Upper lobe of left lung (tissue), 6 donors: ENCODE measurements at regions not wholly inside any gene's neighbourhood (a gene's known extent, or its start where the extent isn't known, plus 50 kb on each side); places are given as distances from the start of the nearest gene placed in this dataset.

Experiments used
- ATAC-seq, 2 donors: fragments of 200-7000 bp; cut with Tn5 transposase; one replicate each; pipeline ENCODE4 v1.9.1; 2022; ENCODE audit warnings: mild to moderate bottlenecking in 2 of 2, moderate library complexity in 2 of 2; ENCODE audit not compliant: low FRiP score in 2 of 2
- DNase-seq, 2 donors: peaks; one replicate each; pipeline ENCODE4 v3.0.0-alpha.2; 2019 to 2020
- H3K27ac ChIP-seq, 4 donors: fragments of 200-600 bp; sonication (generic); one replicate each; pipeline ENCODE4 v1.5.1; 2016 to 2019
- H3K27me3 ChIP-seq, 4 donors: fragments of 200-600 bp; sonication (generic); one replicate each; pipeline ENCODE4 v1.5.1; 2017 to 2019
- H3K36me3 ChIP-seq, 4 donors: fragments of 200-600 bp; sonication (generic); one replicate each; pipeline ENCODE4 v1.5.1; 2016 to 2019
- H3K4me1 ChIP-seq, 4 donors: fragments of 200-600 bp; sonication (generic); one replicate each; pipeline ENCODE4 v1.5.1; 2018 to 2019
- H3K4me3 ChIP-seq, 4 donors: fragments of 200-600 bp; sonication (generic); one replicate each; pipeline ENCODE4 v1.5.1; 2017 to 2019; ENCODE audit warnings: mild to moderate bottlenecking in 2 of 4, moderate library complexity in 1 of 4
- H3K9me3 ChIP-seq, 4 donors: fragments of 200-600 bp; sonication (generic); one replicate each; pipeline ENCODE4 v1.5.1; 2018 to 2019
- EP300 ChIP-seq, 4 donors: sonication (generic); formaldehyde crosslinking; IDR thresholded peaks; one replicate each; pipeline ENCODE4 v1.5.1; 2017; ENCODE audit warnings: antibody characterized with exemption in 4 of 4, control low read depth in 2 of 4
- POLR2A ChIP-seq, 4 donors: fragments of 450-650 bp; IDR thresholded peaks; one replicate each; pipeline ENCODE4 v1.5.1; 2016 to 2017; ENCODE audit warnings: antibody characterized with exemption in 4 of 4, mild to moderate bottlenecking in 2 of 4
- POLR2AphosphoS5 ChIP-seq, 2 donors: sonication (generic); formaldehyde crosslinking; IDR thresholded peaks; one replicate each; pipeline ENCODE4 v1.5.1; 2017; ENCODE audit warnings: antibody characterized with exemption in 2 of 2
- WGBS, 2 donors: methylation state at CpG; one replicate each; pipeline ENCODE4 v1.1.5; 2017 to 2018; 5-methylcytosine and 5-hydroxymethylcytosine counted together
- TF ChIP-seq, protein P1 (sequence below), 6 experiments: fragments of 450-650 bp in 4 of 6; fragments of 200-600 bp in 2 of 6; sonication (generic) in 2 of 6; IDR thresholded peaks; one replicate each; pipeline ENCODE4 v1.5.1; 2016 to 2019; ENCODE audit warnings: antibody characterized with exemption in 6 of 6
- donor health status: DM: no; HTN: no; CAD: no; lungs with moderate emphysema.
- donor health status: DM: no; HTN: yes; CAD: no; lungs with severe emphysema.

DNA sequence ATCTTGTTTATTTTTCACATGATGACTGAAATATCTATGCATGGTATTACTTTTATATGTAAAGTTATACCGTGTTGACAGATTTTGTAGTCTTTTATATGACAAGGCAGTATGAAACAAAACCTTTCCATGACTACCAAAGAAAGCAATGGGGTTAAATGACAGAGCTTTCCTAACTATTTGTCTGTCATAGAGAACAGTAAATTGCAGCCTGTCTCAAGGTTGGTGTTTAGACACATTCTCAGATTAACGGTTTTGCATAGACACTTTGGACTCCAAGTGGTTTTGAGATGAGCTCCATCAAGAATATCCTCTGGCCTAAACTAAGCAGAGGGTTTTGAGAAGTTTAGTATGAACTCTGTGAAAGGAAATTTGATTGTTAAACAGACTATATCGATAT lies 180.7 kb upstream of the TENM3 start:
- H3K27ac ChIP-seq = no peak overlapping the region
- no peaks in the 10 kb centered on the region for H3K36me3 ChIP-seq
- 61 to 79% methylated on average over 3 of the region's 3 CpGs for WGBS, 2 donors
- no peaks in the 10 kb centered on the region for H3K27me3 ChIP-seq
- no peaks in the 10 kb centered on the region for H3K4me1 ChIP-seq
- H3K9me3 ChIP-seq = no peaks in the 10 kb centered on the region
- DNase-seq (no peak), ATAC-seq (no peak)
- H3K4me3 ChIP-seq = no peak overlapping the region
- TF ChIP-seq POLR2AphosphoS5 (IDR thresholded peaks at IDR 0.05) (no peak), EP300 (IDR thresholded peaks at IDR 0.05) (no peak), POLR2A (IDR thresholded peaks at IDR 0.05) (no peak)
- TF ChIP-seq, protein P1, sequence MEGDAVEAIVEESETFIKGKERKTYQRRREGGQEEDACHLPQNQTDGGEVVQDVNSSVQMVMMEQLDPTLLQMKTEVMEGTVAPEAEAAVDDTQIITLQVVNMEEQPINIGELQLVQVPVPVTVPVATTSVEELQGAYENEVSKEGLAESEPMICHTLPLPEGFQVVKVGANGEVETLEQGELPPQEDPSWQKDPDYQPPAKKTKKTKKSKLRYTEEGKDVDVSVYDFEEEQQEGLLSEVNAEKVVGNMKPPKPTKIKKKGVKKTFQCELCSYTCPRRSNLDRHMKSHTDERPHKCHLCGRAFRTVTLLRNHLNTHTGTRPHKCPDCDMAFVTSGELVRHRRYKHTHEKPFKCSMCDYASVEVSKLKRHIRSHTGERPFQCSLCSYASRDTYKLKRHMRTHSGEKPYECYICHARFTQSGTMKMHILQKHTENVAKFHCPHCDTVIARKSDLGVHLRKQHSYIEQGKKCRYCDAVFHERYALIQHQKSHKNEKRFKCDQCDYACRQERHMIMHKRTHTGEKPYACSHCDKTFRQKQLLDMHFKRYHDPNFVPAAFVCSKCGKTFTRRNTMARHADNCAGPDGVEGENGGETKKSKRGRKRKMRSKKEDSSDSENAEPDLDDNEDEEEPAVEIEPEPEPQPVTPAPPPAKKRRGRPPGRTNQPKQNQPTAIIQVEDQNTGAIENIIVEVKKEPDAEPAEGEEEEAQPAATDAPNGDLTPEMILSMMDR (IDR thresholded peaks at IDR 0.05) = no peak

DNA sequence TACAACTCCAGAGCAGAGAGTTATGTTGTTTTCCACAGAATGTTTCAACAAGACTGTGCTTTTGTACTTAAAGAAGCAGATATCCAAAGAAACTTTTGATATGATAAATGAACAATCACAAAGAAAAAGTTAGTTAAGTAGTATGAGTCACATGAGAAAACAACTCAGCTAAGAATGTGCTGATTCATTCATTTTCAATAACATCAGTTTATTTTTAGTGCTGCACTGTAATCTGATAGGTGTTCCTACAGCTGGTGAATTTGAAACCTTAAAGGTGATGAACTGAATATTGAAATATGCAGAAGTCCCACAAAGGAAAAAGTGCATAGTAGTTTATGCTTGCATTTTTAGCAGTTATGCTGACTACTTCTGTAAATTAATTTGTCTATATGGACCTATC lies 180.3 kb upstream of the TENM3 start:
- no peak overlapping the region for H3K4me3 ChIP-seq
- TF ChIP-seq POLR2A (IDR thresholded peaks at IDR 0.05) (no peak), POLR2AphosphoS5 (IDR thresholded peaks at IDR 0.05) (no peak), EP300 (IDR thresholded peaks at IDR 0.05) (no peak)
- TF ChIP-seq, protein P1 (IDR thresholded peaks at IDR 0.05) = no peak
- H3K27me3 ChIP-seq = no peaks in the 10 kb centered on the region
- no peaks in the 10 kb centered on the region for H3K9me3 ChIP-seq
- ATAC-seq (no peak), DNase-seq (no peak)
- H3K4me1 ChIP-seq = no peaks in the 10 kb centered on the region
- H3K36me3 ChIP-seq = no peaks in the 10 kb centered on the region
- H3K27ac ChIP-seq = no peak overlapping the region

DNA sequence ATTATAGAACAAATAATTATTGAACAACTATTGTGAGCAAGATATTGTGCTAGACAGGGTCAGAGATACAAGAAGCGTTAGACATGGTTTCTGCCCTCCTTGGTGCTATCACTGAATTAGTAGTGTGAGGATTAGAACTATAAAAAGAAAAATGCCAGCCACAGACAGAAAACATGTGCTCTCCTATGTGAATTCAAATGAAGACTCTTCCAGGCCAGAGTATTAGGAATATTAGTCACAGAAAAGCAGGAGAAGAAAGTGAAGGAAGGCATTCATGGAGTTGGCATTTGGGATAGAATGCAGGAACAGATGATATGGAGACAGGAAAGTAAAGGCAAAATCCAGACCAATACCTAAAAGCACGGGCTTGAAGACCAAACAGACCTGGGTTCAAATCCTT lies 179.6 kb upstream of the TENM3 start:
- TF ChIP-seq POLR2A (IDR thresholded peaks at IDR 0.05) (no peak), POLR2AphosphoS5 (IDR thresholded peaks at IDR 0.05) (no peak), EP300 (IDR thresholded peaks at IDR 0.05) (no peak)
- TF ChIP-seq, protein P1 (IDR thresholded peaks at IDR 0.05) = no peak
- no peak for ATAC-seq
- WGBS, 2 donors = 82 to 83% methylated on average over 2 of the region's 2 CpGs

DNA sequence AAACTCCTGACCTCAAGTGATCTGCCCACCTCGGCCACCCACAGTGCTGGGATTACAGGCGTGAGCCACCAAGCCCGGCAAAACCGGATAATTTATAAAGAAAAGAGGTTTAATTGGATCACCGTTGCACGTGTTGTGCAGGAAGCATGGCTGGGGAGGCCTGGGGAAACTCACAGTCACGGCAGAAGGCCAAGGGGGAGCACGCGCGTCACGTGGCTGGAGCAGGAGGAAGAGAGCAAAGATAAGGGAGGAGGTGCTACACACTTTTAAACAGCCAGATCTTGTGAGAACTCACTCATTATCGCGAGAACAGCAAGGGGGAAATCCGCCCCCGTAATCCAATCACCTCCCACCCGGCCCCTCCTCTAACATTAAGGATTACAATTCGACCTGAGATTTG lies 177.9 kb upstream of the TENM3 start:
- Histone ChIP-seq H3K27ac (no peak overlapping the region), H3K36me3 (no peaks in the 10 kb centered on the region), H3K27me3 (no peaks in the 10 kb centered on the region), H3K9me3 (no peaks in the 10 kb centered on the region), H3K4me3 (no peak overlapping the region), H3K4me1 (no peaks in the 10 kb centered on the region)
- 74 to 80% methylated on average over 17 of the region's 17 CpGs for WGBS, 2 donors
- TF ChIP-seq POLR2A (IDR thresholded peaks at IDR 0.05) = no peak
- no peak for TF ChIP-seq EP300 (IDR thresholded peaks at IDR 0.05)
- TF ChIP-seq, protein P1 (IDR thresholded peaks at IDR 0.05) = no peak
- no peak for TF ChIP-seq POLR2AphosphoS5 (IDR thresholded peaks at IDR 0.05)
- ATAC-seq (no peak), DNase-seq (peak in 1 of 2 donors; percentile 22)

More for the DNA sequence above, 179.6 kb upstream of the TENM3 start:
- no peaks in the 10 kb centered on the region for H3K9me3 ChIP-seq
- no peak overlapping the region for H3K27ac ChIP-seq
- no peaks in the 10 kb centered on the region for H3K36me3 ChIP-seq
- no peaks in the 10 kb centered on the region for H3K27me3 ChIP-seq
- DNase-seq = no peak
- H3K4me1 ChIP-seq = no peaks in the 10 kb centered on the region
- H3K4me3 ChIP-seq = no peak overlapping the region

DNA sequence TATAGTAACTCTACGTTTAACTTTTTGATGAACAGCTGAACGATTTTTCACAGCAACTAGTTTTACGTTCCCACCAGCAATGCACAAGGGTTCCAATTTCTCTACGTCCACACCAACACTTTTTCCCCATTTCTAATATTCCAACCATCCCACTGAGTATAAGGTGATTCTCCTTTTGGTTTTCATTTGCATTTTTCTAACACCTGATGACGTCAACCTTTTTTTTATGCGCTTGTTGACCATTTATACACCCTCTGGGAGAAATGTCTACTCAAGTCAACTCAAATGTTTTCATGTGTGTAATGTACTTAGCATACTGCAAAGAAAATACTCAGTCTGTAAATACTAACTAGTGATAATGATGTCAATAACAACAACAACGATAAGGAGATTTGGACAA lies 177.2 kb upstream of the TENM3 start:
- 88 to 89% methylated on average over 7 of the region's 7 CpGs for WGBS, 2 donors
- no peaks in the 10 kb centered on the region for H3K9me3 ChIP-seq
- H3K27me3 ChIP-seq = no peaks in the 10 kb centered on the region
- ATAC-seq (no peak), DNase-seq (no peak)
- TF ChIP-seq, protein P1 (IDR thresholded peaks at IDR 0.05) = no peak
- no peak for TF ChIP-seq EP300 (IDR thresholded peaks at IDR 0.05)
- TF ChIP-seq POLR2A (IDR thresholded peaks at IDR 0.05) = no peak
- TF ChIP-seq POLR2AphosphoS5 (IDR thresholded peaks at IDR 0.05) = no peak
- H3K4me3 ChIP-seq = no peak overlapping the region
- no peaks in the 10 kb centered on the region for H3K36me3 ChIP-seq
- H3K27ac ChIP-seq = no peak overlapping the region
- no peaks in the 10 kb centered on the region for H3K4me1 ChIP-seq
